ENCODE measurements at regions not wholly inside any gene's neighbourhood (a gene's known extent, or its start where the extent isn't known, plus 50 kb on each side); places are given as distances from the start of the nearest gene placed in this dataset.

DNA sequence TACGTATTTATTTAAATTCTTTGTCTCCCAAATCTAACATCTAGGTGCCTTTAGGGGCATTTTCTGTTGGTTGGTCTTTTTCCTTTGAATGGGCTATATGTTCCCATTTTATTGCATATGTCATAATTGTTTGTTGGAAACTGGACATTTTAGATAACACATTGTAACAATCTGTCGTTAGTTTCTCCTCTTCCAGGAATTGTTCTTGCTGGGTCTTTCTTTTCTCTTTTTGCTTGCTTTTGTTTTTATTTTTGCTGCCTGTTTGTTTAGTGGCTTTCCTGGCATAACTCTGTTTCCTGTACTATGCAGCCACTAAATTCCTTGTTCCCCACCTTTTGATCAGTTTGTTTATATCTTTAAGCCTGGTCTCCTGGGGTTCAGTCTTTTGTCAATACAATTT is 244.3 kb upstream of the RTL1 start:
- DNase-seq (ENCODE audit: low read depth): no peak
- no peak overlapping the region for H3K4me3 ChIP-seq (ENCODE audit: low read depth, low read length)
- TF ChIP-seq, protein P1, sequence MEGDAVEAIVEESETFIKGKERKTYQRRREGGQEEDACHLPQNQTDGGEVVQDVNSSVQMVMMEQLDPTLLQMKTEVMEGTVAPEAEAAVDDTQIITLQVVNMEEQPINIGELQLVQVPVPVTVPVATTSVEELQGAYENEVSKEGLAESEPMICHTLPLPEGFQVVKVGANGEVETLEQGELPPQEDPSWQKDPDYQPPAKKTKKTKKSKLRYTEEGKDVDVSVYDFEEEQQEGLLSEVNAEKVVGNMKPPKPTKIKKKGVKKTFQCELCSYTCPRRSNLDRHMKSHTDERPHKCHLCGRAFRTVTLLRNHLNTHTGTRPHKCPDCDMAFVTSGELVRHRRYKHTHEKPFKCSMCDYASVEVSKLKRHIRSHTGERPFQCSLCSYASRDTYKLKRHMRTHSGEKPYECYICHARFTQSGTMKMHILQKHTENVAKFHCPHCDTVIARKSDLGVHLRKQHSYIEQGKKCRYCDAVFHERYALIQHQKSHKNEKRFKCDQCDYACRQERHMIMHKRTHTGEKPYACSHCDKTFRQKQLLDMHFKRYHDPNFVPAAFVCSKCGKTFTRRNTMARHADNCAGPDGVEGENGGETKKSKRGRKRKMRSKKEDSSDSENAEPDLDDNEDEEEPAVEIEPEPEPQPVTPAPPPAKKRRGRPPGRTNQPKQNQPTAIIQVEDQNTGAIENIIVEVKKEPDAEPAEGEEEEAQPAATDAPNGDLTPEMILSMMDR (conservative IDR thresholded peaks at IDR 0.05; ENCODE audit: low read depth, low read length): no peak

DNA sequence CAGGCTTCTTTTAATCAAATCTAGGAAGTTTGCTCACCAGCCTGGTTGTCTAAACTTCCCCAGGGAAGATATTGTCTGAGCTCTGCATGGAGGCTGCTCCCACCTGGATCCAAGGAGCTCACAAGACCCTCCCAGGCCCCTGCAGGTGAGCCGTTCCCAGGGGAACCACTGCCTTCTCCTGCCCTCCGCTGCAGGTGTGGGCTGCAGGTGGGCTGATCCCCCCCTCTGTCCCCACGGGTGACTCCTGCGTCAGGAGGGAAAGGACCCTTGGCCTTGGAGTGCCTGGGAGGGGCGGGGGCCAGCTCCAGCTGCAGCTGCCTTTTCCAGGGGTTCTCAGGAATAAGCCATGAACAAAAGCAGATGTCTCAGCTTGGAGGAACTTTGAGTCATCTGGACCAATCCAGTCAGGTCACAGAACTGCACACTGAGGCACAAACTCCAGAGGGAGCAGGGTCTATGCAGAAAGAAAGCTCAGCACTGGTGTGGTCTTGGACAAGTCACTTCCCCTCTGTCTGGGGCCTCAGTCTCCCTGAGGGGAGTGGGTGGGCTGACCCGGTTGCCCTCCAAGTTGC is 246.6 kb upstream of the RTL1 start:
- no peak overlapping the region for H3K4me3 ChIP-seq (ENCODE audit: low read depth, low read length)
- DNase-seq (ENCODE audit: low read depth): no peak
- TF ChIP-seq, protein P1 (conservative IDR thresholded peaks at IDR 0.05; ENCODE audit: low read depth, low read length): no peak

DNA sequence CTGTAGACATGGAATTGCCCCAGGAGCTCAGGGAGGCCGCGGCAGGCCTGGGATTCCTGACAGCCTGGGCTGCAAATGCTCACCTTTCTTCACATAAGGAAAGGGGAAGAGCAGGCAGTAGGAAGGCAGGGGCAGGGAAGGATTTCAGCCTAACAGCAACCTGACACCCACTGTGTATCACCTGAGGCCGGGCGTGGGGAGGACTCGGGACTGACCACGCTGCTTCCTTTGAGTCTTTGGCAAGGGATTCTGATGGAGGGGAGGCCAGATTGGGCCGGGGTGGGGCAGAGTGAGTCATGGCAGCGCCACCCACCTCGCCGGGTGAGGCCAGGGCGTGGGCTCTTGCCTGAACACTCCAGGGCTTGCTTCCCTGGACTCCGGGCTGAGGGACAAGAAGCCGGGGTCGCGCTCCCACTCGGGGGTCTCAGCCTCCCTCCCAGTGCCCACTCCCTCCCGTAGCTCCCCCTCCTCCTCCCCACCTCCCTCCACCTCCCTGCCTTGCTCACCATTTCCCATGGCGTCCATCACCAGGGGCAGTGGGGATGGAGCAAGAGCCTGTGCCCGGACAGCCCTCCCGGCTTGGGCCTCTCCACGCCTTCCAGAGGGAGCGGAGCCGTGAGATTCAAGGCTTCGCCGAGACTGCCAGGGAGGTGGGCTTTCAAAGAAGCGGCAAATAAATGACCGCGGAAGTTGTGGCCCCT is 247.9 kb upstream of the RTL1 start:
- no peak for DNase-seq (ENCODE audit: low read depth)

DNA sequence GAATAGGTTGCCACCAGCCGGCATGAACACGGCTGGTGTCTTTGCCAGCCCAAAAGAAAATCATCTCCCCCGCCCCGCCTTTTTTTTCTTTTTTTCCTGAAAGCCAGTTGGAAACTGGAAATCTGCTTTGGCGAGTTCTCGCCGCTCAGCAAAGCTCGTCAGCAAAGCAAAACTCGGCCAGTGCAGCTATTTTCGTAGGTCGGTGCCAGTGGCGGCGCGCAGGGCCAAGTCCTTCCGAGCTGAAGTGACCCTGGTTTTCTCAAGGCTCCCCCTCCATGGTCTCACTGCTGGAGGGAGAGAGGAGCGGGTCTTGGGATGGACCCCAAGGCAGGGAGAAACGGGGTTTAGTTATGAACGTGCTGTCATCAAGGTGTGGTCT is 248.4 kb upstream of the RTL1 start:
- no peak overlapping the region for H3K4me3 ChIP-seq (ENCODE audit: low read depth, low read length)
- TF ChIP-seq, protein P1 (conservative IDR thresholded peaks at IDR 0.05; ENCODE audit: low read depth, low read length): no peak
- DNase-seq (ENCODE audit: low read depth): no peak

More for the DNA sequence above, 247.9 kb upstream of the RTL1 start:
- TF ChIP-seq, protein P1 (conservative IDR thresholded peaks at IDR 0.05; ENCODE audit: low read depth, low read length): no peak
- no peak overlapping the region for H3K4me3 ChIP-seq (ENCODE audit: low read depth, low read length)

DNA sequence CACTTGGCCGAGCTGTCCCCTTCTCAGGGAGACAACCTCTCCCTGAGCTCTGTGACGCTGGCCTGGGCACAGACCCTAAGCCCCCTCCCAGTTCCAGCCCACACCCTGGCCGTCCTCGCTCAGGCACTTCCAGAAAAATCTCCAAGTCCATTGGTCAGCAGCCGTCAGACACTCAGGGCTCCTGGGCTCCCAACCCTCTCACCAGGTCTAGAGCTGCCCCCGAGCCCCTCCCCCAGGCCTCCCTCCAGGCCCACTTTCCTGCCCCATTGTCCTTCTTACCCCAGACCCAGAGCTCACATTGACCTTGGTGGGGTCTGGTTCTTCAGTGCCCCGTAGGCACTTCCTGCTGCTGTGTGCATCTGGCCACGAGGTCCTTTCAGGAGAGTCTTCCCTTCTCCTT is 249.3 kb upstream of the RTL1 start:
- no peak for DNase-seq (ENCODE audit: low read depth)
- H3K4me3 ChIP-seq (ENCODE audit: low read depth, low read length): no peak overlapping the region
- TF ChIP-seq, protein P1 (conservative IDR thresholded peaks at IDR 0.05; ENCODE audit: low read depth, low read length): no peak

DNA sequence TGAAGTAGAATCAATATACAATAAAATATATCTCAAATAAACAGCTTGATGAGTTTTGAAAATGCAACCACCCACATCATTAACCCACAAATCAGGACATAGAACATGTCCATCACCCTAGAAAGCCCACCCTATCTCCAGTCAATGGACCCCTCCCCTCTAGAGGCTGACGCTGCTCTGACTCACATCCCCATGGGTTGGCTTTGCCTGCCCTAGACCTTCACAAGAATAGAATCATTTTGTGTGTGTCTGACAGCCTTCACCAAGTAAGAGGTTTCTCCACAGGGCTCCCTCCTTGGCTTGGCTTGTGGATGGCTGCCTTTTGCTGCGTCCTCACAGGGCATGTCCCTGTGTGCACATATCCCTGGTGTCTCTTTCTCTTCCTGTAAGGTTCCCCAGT is 250.2 kb upstream of the RTL1 start:
- TF ChIP-seq, protein P1 (conservative IDR thresholded peaks at IDR 0.05; ENCODE audit: low read depth, low read length): no peak
- no peak for DNase-seq (ENCODE audit: low read depth)
- H3K4me3 ChIP-seq (ENCODE audit: low read depth, low read length): no peak overlapping the region

DNA sequence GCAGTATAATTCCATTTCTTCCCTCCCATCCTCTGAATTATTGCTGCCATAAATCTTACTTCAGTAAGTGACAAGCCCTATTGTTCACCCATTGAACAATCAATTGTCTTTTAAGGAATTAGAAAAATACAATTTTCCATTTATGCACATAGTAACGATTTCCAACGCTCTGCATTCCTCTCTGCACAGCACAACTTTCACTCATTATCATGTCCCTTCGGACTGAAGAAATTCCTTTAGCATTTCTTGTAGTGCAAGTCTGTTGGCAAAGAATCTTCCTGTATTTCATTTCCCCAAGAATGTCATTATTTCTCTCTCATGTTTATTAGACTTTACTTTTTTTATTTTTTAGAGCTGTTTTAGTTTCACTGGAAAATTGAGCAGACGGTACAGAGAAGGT is 252.1 kb upstream of the RTL1 start:
- TF ChIP-seq, protein P1 (conservative IDR thresholded peaks at IDR 0.05; ENCODE audit: low read depth, low read length): no peak
- no peak overlapping the region for H3K4me3 ChIP-seq (ENCODE audit: low read depth, low read length)
- DNase-seq (ENCODE audit: low read depth): no peak

Data from choroid plexus epithelial cell (primary cell).